ENCODE measurements at regions not wholly inside any gene's neighbourhood (a gene's known extent, or its start where the extent isn't known, plus 50 kb on each side); places are given as distances from the start of the nearest gene placed in this dataset.
"Not testable (repeated sequence)": the region's sequence is repeated elsewhere in the genome, so short reads cannot be mapped to it uniquely, and the experiment has no call there.

- DNase-seq = no peak
These were observed 65.1 kb upstream of the ARHGAP29 start for GRCh38 chr1:94302497-94302896.

- no peak for DNase-seq
These were observed 63.8 kb upstream of the ARHGAP29 start for GRCh38 chr1:94301186-94301585.

GRCh38 chr1:94300731-94301130 is 63.3 kb upstream of the ARHGAP29 start:
- DNase-seq = no peak

DNA sequence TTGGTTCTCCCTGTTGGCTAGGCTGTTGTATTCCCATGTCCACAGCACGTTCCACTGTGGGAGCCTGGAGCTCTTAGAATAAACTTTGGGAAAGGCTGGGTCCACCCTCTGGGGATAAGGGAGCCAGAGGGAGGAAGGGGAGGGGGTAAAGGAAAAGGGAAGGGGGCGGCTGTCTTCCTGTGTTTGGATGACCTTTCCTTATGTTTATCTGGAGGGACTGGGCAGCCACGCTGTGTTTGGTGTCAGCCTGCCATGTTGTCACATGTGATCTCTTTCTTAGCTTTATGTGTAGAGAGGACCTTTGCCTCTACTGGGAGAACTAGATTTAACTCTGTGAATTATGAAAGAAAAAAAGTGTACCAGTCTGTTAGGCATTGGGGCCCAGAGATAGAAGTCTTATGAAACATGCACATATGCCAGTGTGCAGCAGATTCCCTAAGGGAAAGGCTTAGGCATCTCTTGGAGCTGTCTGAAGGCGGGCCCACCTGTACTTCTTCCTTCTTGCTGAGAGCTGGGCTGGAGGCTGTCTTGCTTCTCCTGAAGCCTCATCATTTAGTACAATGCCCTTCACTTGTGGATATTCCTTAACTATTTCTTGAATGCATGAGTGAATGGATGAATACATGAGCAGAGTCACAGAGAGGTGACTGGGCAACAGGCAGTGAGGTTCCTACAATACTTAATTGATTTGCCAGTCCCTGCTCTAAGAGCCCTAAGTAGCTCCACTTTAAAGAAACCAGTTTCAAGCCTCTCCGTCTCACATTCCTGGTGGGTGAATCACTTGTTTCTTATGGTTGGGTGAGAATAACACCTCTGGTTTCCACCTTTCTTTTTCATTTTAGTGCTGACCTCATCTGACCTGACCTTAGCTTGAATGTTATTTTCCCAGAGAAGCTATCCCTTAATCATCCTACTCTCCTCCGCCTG is 62.5 kb upstream of the ARHGAP29 start:
- no peak for DNase-seq

DNA sequence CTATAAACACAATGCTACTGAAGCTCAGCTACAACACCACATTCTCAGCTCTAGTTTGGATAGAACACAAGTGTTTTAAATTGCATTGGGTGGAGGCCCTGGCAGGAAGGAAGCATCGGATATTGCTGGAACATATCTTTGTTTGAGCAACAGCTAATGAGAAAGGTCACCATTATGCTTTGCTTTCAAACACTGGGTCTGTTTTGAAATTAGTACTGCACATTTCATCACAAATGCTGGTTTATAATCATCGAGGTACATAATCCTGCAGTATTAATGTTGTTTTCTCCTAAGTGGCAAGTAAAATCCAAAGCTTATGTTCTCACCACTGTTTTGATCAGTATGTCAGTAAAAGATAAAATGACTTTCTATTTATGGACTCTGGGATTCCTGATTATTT is 61.5 kb upstream of the ARHGAP29 start:
- no peak for DNase-seq

- no peak for DNase-seq
These were observed 58.6 kb upstream of the ARHGAP29 start for GRCh38 chr1:94296018-94296417.

DNA sequence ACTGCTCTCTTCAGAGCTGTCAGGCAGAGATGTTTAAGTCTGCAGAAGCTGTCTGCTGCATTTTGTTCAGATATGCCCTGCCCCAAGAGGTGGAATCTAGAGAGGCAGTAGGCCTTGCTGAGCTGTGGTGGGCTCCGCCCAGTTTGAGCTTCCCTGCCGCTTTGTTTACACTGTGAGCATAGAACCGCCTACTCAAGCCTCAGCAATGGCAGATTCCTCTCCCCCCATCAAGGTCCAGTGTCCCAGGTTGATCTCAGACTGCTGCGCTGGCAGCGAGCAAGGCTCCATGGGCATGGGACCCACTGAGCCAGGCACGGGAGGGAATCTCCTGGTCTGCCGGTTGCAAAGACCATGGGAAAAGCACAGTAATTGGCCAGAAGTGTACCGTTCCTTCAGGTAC is 55.6 kb upstream of the ARHGAP29 start:
- DNase-seq = not testable (repeated sequence)

DNA sequence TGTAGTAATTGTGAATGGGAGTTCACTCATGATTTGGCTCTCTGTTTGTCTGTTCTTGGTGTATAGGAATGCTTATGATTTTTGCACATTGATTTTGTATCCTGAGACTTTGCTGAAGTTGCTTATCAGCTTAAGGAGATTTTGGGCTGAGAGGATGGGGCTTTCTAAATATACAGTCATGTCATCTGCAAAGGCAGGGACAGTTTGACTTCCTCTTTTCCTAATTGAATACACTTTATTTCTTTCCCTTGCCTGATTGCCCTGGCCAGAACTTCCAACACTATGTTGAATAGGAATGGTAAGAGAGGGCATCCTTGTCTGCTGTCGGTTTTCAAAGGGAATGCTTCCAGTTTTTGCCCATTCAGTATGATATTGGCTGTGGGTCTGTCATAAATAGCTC is 51.9 kb upstream of the ARHGAP29 start:
- not testable (repeated sequence) for DNase-seq
